CD4-positive, CD25-positive, alpha-beta regulatory T cell (primary cell): ENCODE measurements at regions not wholly inside any gene's neighbourhood (a gene's known extent, or its start where the extent isn't known, plus 50 kb on each side); places are given as distances from the start of the nearest gene placed in this dataset.

Experiments
- ATAC-seq, 2 donors: fragments of 150-1000 bp; cut with Tn5 transposase; one replicate each; pipeline ENCODE4 v1.10.0; 2021; ENCODE audit warnings: low read depth in 2 of 2, moderate number of reproducible peaks in 2 of 2, moderate library complexity in 1 of 2
- DNase-seq, 3 donors: peaks; one replicate each; pipeline versions ENCODE4 v3.0.0 to v3.0.0-alpha.2; 2012 to 2022; ENCODE audit warnings: mixed read lengths in 1 of 3
- H3K27ac ChIP-seq: one replicate; pipeline ENCODE4 v1.7.0; 2013; ENCODE audit warnings: mild to moderate bottlenecking, low read length; ENCODE audit not compliant: insufficient read depth, poor library complexity, severe bottlenecking
- H3K27me3 ChIP-seq: one replicate; pipeline ENCODE4 v1.7.0; 2013; ENCODE audit warnings: low read length; ENCODE audit not compliant: control insufficient read depth, insufficient read depth
- H3K36me3 ChIP-seq: one replicate; pipeline ENCODE4 v1.7.0; 2013; ENCODE audit warnings: mild to moderate bottlenecking, low read length, moderate library complexity; ENCODE audit not compliant: control insufficient read depth, insufficient read depth
- H3K4me1 ChIP-seq: 2 replicates; pipeline ENCODE4 v1.7.0; 2013; ENCODE audit warnings: mild to moderate bottlenecking, low read length; ENCODE audit not compliant: insufficient read depth, control insufficient read depth, poor library complexity, severe bottlenecking
- H3K4me3 ChIP-seq: one replicate; pipeline ENCODE4 v1.7.0; 2013; ENCODE audit warnings: low read depth, mild to moderate bottlenecking, low read length, moderate library complexity
- H3K9me3 ChIP-seq, 2 experiments: 1 replicate in 1 of 2; 2 replicates in 1 of 2; pipeline ENCODE4 v1.7.0; 2013; ENCODE audit warnings: low read length in 2 of 2, mild to moderate bottlenecking in 1 of 2, moderate library complexity in 1 of 2; ENCODE audit not compliant: control insufficient read depth in 2 of 2
- H3K27ac Mint-ChIP-seq, 3 donors: one replicate each; pipeline ENCODE4 v1.8.0; 2020 to 2022; ENCODE audit warnings: mild to moderate bottlenecking in 3 of 3, mixed read lengths in 3 of 3, moderate library complexity in 2 of 3
- H3K27me3 Mint-ChIP-seq: one replicate; pipeline ENCODE4 v1.8.0; 2022; ENCODE audit warnings: mild to moderate bottlenecking, mixed read lengths
- H3K36me3 Mint-ChIP-seq: one replicate; pipeline ENCODE4 v1.8.0; 2020; ENCODE audit warnings: mixed read lengths
- H3K4me1 Mint-ChIP-seq, 4 donors: one replicate each; pipeline ENCODE4 v1.8.0; 2020 to 2022; ENCODE audit warnings: mixed read lengths in 4 of 4, mild to moderate bottlenecking in 1 of 4
- H3K4me3 Mint-ChIP-seq, 4 donors: one replicate each; pipeline ENCODE4 v1.8.0; 2020 to 2022; ENCODE audit warnings: mild to moderate bottlenecking in 4 of 4, mixed read lengths in 4 of 4, moderate library complexity in 3 of 4
- H3K9me3 Mint-ChIP-seq, 7 donors: one replicate each; pipeline ENCODE4 v1.8.0; 2020 to 2022; ENCODE audit warnings: mixed read lengths in 7 of 7, mild to moderate bottlenecking in 3 of 7, moderate library complexity in 2 of 7

GRCh38 chr18:25604196-25604893 is 252.4 kb upstream of the ZNF521 start:
- Mint-ChIP-seq H3K27me3 (peaks cover 4% of the 10 kb centered on the region), H3K9me3 (peaks cover 0 to 6% (median 4%) of the 10 kb centered on the region in 7 donors), H3K4me1 (no peaks in the 10 kb centered on the region), H3K4me3 (no peak overlapping the region), H3K36me3 (no peaks in the 10 kb centered on the region), H3K27ac (no peak overlapping the region)
- no peak overlapping the region for H3K4me3 ChIP-seq
- H3K27ac ChIP-seq = no peak overlapping the region
- DNase-seq (no peak), ATAC-seq (no peak)
- H3K36me3 ChIP-seq = no peaks in the 10 kb centered on the region
- no peaks in the 10 kb centered on the region for H3K4me1 ChIP-seq
- H3K9me3 ChIP-seq = no peaks in the 10 kb centered on the region
- no peaks in the 10 kb centered on the region for H3K27me3 ChIP-seq

- Mint-ChIP-seq H3K36me3 (no peaks in the 10 kb centered on the region), H3K27me3 (peaks cover 4% of the 10 kb centered on the region), H3K9me3 (peaks cover 0 to 6% (median 4%) of the 10 kb centered on the region in 7 donors), H3K27ac (no peak overlapping the region), H3K4me1 (no peaks in the 10 kb centered on the region), H3K4me3 (no peak overlapping the region)
- Histone ChIP-seq H3K36me3 (no peaks in the 10 kb centered on the region), H3K4me1 (no peaks in the 10 kb centered on the region), H3K27me3 (no peaks in the 10 kb centered on the region), H3K9me3 (no peaks in the 10 kb centered on the region), H3K4me3 (no peak overlapping the region), H3K27ac (no peak overlapping the region)
- no peak for DNase-seq
- ATAC-seq = no peak
Observed at GRCh38 chr18:25599443-25599842, 247.5 kb upstream of the ZNF521 start.

- H3K27me3 Mint-ChIP-seq = peaks cover 4% of the 10 kb centered on the region
- H3K4me1 Mint-ChIP-seq = no peaks in the 10 kb centered on the region
- no peak for ATAC-seq
Observed at GRCh38 chr18:25597476-25597875, 245.5 kb upstream of the ZNF521 start.

GRCh38 chr18:25595274-25596060 is 243.5 kb upstream of the ZNF521 start:
- Mint-ChIP-seq H3K36me3 (no peaks in the 10 kb centered on the region), H3K4me3 (no peak overlapping the region)

More at GRCh38 chr18:25597476-25597875, 245.5 kb upstream of the ZNF521 start:
- Mint-ChIP-seq H3K9me3 (peaks cover 0 to 6% (median 3%) of the 10 kb centered on the region in 7 donors), H3K27ac (no peak overlapping the region), H3K36me3 (no peaks in the 10 kb centered on the region), H3K4me3 (no peak overlapping the region)
- H3K27ac ChIP-seq = no peak overlapping the region
- H3K36me3 ChIP-seq = no peaks in the 10 kb centered on the region
- no peaks in the 10 kb centered on the region for H3K9me3 ChIP-seq
- DNase-seq = no peak
- H3K27me3 ChIP-seq = no peaks in the 10 kb centered on the region
- no peaks in the 10 kb centered on the region for H3K4me1 ChIP-seq
- H3K4me3 ChIP-seq = no peak overlapping the region

GRCh38 chr18:25594351-25594750 is 242.4 kb upstream of the ZNF521 start:
- ATAC-seq (no peak), DNase-seq (no peak)
- no peaks in the 10 kb centered on the region for H3K27me3 Mint-ChIP-seq
- H3K4me1 Mint-ChIP-seq = no peaks in the 10 kb centered on the region
- no peaks in the 10 kb centered on the region for H3K36me3 Mint-ChIP-seq
- Histone ChIP-seq H3K9me3 (no peaks in the 10 kb centered on the region), H3K27me3 (no peaks in the 10 kb centered on the region), H3K4me1 (no peaks in the 10 kb centered on the region), H3K36me3 (no peaks in the 10 kb centered on the region), H3K27ac (no peak overlapping the region), H3K4me3 (no peak overlapping the region)
- no peak overlapping the region for H3K4me3 Mint-ChIP-seq
- peaks cover 0 to 5% (median 2%) of the 10 kb centered on the region in 7 donors for H3K9me3 Mint-ChIP-seq
- H3K27ac Mint-ChIP-seq = no peak overlapping the region

More at GRCh38 chr18:25595274-25596060, 243.5 kb upstream of the ZNF521 start:
- no peak overlapping the region for H3K27ac ChIP-seq
- no peaks in the 10 kb centered on the region for H3K27me3 ChIP-seq
- H3K36me3 ChIP-seq = no peaks in the 10 kb centered on the region
- Mint-ChIP-seq H3K4me1 (no peaks in the 10 kb centered on the region), H3K27ac (no peak overlapping the region), H3K9me3 (peaks cover 0 to 9% (median 2%) of the 10 kb centered on the region in 7 donors), H3K27me3 (peaks cover 4% of the 10 kb centered on the region)
- H3K9me3 ChIP-seq = no peaks in the 10 kb centered on the region
- ATAC-seq (no peak), DNase-seq (no peak)
- no peak overlapping the region for H3K4me3 ChIP-seq
- H3K4me1 ChIP-seq = no peaks in the 10 kb centered on the region

GRCh38 chr18:25592804-25593360 is 240.9 kb upstream of the ZNF521 start:
- Histone ChIP-seq H3K36me3 (no peaks in the 10 kb centered on the region), H3K4me3 (no peak overlapping the region), H3K9me3 (peaks cover 0 to under 1% of the 10 kb centered on the region in 2 experiments), H3K4me1 (no peaks in the 10 kb centered on the region), H3K27me3 (no peaks in the 10 kb centered on the region), H3K27ac (no peak overlapping the region)
- no peaks in the 10 kb centered on the region for H3K27me3 Mint-ChIP-seq
- no peak overlapping the region for H3K4me3 Mint-ChIP-seq
- ATAC-seq (no peak), DNase-seq (no peak)
- no peaks in the 10 kb centered on the region for H3K36me3 Mint-ChIP-seq
- no peak overlapping the region for H3K27ac Mint-ChIP-seq
- H3K9me3 Mint-ChIP-seq = peaks cover 0 to 6% (median 2%) of the 10 kb centered on the region in 7 donors
- no peaks in the 10 kb centered on the region for H3K4me1 Mint-ChIP-seq

GRCh38 chr18:25590456-25590855 is 238.5 kb upstream of the ZNF521 start:
- no peaks in the 10 kb centered on the region for H3K27me3 ChIP-seq
- no peaks in the 10 kb centered on the region for H3K36me3 ChIP-seq
- peak overlapping the region in 1 of 4 donors; percentile 15 for H3K4me3 Mint-ChIP-seq
- no peaks in the 10 kb centered on the region for H3K4me1 ChIP-seq
- H3K27me3 Mint-ChIP-seq = no peaks in the 10 kb centered on the region
- no peaks in the 10 kb centered on the region for H3K36me3 Mint-ChIP-seq
- H3K27ac ChIP-seq = no peak overlapping the region
- peaks cover 0 to 9% (median 5%) of the 10 kb centered on the region in 7 donors for H3K9me3 Mint-ChIP-seq
- H3K4me1 Mint-ChIP-seq = no peaks in the 10 kb centered on the region
- peaks cover 0 to 2% of the 10 kb centered on the region in 2 experiments for H3K9me3 ChIP-seq
- no peak overlapping the region for H3K27ac Mint-ChIP-seq
- H3K4me3 ChIP-seq = no peak overlapping the region
- no peak for ATAC-seq
- DNase-seq = no peak
